Vagina (tissue), 2 donors: ENCODE measurements at regions not wholly inside any gene's neighbourhood (a gene's known extent, or its start where the extent isn't known, plus 50 kb on each side); places are given as distances from the start of the nearest gene placed in this dataset.

Source experiments
- CTCF ChIP-seq, 3 experiments: fragments of 450-650 bp in 2 of 3; fragments of 200-600 bp in 1 of 3; sonication (generic) in 1 of 3; IDR thresholded peaks; one replicate each; pipeline ENCODE4 v1.5.1; 2017 to 2019; ENCODE audit warnings: antibody characterized with exemption in 3 of 3, mild to moderate bottlenecking in 2 of 3, moderate library complexity in 2 of 3
- POLR2A ChIP-seq, 2 donors: fragments of 450-650 bp; IDR thresholded peaks; one replicate each; pipeline ENCODE4 v1.6.1; 2017; ENCODE audit warnings: antibody characterized with exemption in 2 of 2, mild to moderate bottlenecking in 2 of 2, moderate library complexity in 2 of 2
- POLR2AphosphoS5 ChIP-seq, 2 donors: sonication (generic); formaldehyde crosslinking; IDR thresholded peaks; one replicate each; pipeline ENCODE4 v1.9.0; 2017; ENCODE audit warnings: antibody characterized with exemption in 2 of 2, mild to moderate bottlenecking in 2 of 2, low read depth in 1 of 2; ENCODE audit not compliant: insufficient read depth in 1 of 2

GRCh38 chr2:188677142-188677541 is 297.0 kb upstream of the COL3A1 start:
- TF ChIP-seq CTCF (IDR thresholded peaks at IDR 0.05) (no peak), POLR2A (IDR thresholded peaks at IDR 0.05) (no peak), POLR2AphosphoS5 (IDR thresholded peaks at IDR 0.05; ENCODE audit: insufficient read depth in 1 of 2, low read depth in 1 of 2) (no peak)
